ENCODE measurements at regions not wholly inside any gene's neighbourhood (a gene's known extent, or its start where the extent isn't known, plus 50 kb on each side); places are given as distances from the start of the nearest gene placed in this dataset.
"Not testable (repeated sequence)": the region's sequence is repeated elsewhere in the genome, so short reads cannot be mapped to it uniquely, and the experiment has no call there.

DNA sequence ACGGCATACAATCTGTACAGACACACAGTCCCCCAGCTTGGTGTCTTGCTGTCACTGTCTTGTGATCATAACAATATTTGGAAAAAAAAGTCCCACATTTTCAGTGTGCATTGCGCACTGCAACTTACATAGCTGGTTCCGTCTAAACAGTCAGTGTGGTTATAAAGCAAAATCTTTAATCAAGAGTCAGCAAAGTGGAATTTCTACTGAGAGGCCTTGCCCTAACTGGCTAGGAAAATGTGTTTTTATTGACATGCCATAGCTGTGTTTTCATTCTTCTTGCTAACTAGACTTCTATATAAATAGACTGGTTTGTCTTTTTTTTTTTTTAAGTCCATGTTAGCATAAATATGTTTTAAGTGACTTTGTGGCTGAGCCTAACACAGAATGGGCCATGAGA lies 174.8 kb downstream of the POLR2M start:
- no peak for DNase-seq (ENCODE audit: low spot score)

- no peak for DNase-seq (ENCODE audit: low spot score)
Observed at GRCh38 chr15:57881972-57882371, 175.5 kb downstream of the POLR2M start.

GRCh38 chr15:57883701-57884100 lies 177.2 kb downstream of the POLR2M start:
- DNase-seq (ENCODE audit: low spot score), result no peak

DNA sequence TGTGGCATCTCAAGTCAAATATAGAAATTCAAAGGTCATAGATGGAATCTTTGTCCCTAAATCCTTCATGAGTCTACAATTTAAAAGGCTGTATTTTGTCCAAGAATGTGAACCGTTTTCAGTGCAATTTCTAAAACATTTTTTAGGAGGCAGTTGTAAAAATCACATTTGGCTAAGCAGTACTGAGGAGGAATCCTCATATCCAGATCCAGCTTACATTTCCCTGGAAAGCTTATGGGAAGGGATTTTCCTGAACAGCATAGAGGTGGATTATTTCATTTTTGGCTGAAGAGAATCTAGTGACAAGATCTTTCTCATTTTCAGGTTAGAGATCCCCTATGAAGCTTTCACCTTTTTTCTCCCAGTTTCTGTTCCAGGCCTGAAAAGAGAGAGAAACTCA lies 178.4 kb downstream of the POLR2M start:
- no peak for DNase-seq (ENCODE audit: low spot score)

DNA sequence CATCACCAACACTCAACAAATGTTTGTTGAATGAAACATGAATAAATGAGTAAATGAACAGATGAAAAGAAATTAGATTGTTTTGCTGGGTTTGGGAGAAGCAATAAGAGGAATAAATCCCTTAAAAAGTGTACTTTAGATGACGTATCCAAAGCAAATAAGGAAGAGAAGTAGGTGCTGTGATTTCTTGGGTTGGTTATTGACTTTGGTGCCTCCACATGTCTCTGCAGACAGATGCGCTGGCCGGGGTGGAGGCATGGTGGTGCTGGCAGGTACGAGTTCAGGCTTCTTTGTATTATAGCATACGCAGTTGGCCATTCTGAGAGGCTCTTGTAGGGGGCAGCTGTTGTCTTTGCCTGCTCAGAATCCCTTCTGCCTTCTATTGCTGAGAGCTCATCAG lies 178.9 kb downstream of the POLR2M start:
- DNase-seq (ENCODE audit: low spot score), result no peak

DNA sequence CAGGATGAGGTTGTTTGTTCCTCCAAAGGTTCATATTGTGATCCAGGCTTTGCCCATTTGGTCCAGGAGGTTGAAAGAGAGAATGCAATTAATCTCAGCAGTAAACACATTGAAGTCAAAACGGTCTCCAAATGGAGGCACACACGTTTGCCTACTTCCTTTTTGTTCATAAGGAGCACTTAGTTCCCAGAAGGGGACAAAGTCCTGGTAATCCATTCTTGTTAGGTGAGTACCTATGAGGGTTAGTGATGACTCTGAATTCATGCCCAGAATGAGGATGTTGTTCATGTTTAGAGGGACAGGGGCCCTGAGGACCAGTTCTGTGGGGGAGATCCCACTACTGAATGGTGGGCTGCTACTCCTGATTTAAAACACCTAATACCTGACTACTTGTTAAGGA lies 177.7 kb downstream of the ALDH1A2 start:
- no peak for DNase-seq (ENCODE audit: low spot score)

GRCh38 chr15:57890351-57890750 lies 175.2 kb downstream of the ALDH1A2 start:
- DNase-seq (ENCODE audit: low spot score), result no peak

GRCh38 chr15:57890878-57891277 lies 174.6 kb downstream of the ALDH1A2 start:
- DNase-seq (ENCODE audit: low spot score), result no peak

DNA sequence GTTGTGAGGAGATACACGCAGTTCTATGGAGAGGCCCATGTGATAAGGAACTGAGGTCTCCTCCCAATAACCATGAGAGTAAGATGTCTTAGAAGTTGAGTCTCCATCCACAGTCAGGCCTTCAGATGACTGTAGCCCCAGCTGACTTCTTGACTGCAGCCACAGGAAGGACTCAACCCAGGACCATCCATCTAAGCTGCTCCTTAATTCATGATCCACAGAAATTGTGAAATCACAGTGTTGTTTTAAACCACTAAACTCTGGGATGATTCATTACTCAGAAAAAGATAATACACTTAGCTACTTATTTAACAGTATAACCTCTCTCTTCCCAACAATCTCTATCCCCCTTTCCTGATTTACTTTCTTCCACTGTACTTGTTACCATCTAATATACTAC lies 173.3 kb downstream of the ALDH1A2 start:
- DNase-seq (ENCODE audit: low spot score), result no peak

DNA sequence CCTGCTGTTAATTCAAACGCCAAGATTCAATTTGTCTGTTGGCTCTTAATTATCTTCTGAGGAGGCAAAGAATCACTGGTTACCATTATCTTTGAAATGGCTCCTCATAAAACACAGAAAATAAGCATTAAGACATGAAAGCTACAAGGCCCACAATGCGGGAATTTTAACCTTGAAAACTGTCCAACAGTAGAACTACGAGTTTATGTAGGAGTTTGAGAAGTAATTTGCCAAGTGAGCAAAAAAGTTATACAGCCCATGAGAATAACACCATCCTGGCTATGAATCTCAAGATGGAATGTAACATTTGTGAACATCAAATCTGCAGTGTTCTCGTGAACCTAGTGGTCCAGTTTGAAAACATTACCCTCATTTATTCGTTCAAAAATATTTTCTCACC lies 172.5 kb downstream of the ALDH1A2 start:
- DNase-seq (ENCODE audit: low spot score), result no peak

- DNase-seq (ENCODE audit: low spot score), result no peak
Observed at GRCh38 chr15:57895291-57895690, 170.2 kb downstream of the ALDH1A2 start.

- DNase-seq (ENCODE audit: low spot score), result no peak
Observed at GRCh38 chr15:57896114-57896513, 169.4 kb downstream of the ALDH1A2 start.

- not testable (repeated sequence) for DNase-seq (ENCODE audit: low spot score)
Observed at GRCh38 chr15:57896899-57897298, 168.6 kb downstream of the ALDH1A2 start.

- DNase-seq (ENCODE audit: low spot score), result no peak
Observed at GRCh38 chr15:57897870-57898269, 167.6 kb downstream of the ALDH1A2 start.

DNA sequence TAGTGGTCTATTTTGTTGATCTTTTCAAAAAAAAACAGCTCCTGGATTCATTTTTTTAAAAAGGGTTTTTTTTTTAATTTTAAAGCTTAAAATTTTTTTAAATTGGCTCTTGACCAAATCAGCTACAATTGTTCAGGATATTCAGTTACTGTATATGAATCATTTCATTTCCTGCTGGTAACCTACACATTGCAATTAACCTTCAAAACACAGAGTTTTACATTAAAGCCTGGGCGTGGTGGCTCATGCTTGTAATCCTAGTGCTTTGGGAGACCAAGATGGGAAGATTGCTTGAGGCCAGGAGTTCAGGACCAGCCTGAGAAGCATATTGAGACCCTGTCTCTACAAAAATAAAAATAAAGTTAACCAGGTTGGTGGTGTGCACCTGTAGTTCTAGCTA lies 163.4 kb downstream of the ALDH1A2 start:
- no peak for DNase-seq (ENCODE audit: low spot score)
